ENCODE measurements at regions not wholly inside any gene's neighbourhood (a gene's known extent, or its start where the extent isn't known, plus 50 kb on each side); places are given as distances from the start of the nearest gene placed in this dataset.

DNA sequence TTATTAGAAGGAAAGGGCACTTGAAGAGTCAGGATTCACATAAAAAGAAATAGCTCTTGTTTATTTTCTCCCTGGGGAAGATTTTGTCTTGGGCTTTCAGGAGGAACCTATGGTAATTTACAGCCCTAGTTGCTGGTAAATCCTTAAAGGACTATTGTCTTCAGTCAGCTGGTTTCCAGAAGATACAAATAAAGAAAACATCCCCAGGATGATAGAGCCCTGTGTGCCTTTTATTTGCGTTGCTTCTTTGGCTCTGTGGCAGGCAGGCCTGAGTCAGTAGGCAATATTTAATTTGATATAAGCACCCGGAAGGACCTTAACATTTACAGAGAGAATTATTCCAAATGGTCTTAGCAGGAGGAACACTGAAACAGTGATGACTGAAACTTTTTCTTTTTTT is 131.0 kb upstream of the SLC34A2 start:
- DNase-seq (ENCODE audit: low read depth), result no peak
- TF ChIP-seq, protein P1, sequence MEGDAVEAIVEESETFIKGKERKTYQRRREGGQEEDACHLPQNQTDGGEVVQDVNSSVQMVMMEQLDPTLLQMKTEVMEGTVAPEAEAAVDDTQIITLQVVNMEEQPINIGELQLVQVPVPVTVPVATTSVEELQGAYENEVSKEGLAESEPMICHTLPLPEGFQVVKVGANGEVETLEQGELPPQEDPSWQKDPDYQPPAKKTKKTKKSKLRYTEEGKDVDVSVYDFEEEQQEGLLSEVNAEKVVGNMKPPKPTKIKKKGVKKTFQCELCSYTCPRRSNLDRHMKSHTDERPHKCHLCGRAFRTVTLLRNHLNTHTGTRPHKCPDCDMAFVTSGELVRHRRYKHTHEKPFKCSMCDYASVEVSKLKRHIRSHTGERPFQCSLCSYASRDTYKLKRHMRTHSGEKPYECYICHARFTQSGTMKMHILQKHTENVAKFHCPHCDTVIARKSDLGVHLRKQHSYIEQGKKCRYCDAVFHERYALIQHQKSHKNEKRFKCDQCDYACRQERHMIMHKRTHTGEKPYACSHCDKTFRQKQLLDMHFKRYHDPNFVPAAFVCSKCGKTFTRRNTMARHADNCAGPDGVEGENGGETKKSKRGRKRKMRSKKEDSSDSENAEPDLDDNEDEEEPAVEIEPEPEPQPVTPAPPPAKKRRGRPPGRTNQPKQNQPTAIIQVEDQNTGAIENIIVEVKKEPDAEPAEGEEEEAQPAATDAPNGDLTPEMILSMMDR (conservative IDR thresholded peaks at IDR 0.05; ENCODE audit: control insufficient read depth, insufficient read depth, low read depth, low read length), result no peak
- no peak overlapping the region for H3K4me3 ChIP-seq (ENCODE audit: control insufficient read depth, low read depth, low read length)

- DNase-seq (ENCODE audit: low read depth), result no peak
- no peak overlapping the region for H3K4me3 ChIP-seq (ENCODE audit: control insufficient read depth, low read depth, low read length)
- TF ChIP-seq, protein P1 (conservative IDR thresholded peaks at IDR 0.05; ENCODE audit: control insufficient read depth, insufficient read depth, low read depth, low read length), result no peak
These were observed 129.8 kb upstream of the SLC34A2 start for GRCh38 chr4:25525896-25526295.

- TF ChIP-seq, protein P1 (conservative IDR thresholded peaks at IDR 0.05; ENCODE audit: control insufficient read depth, insufficient read depth, low read depth, low read length), result no peak
- no peak overlapping the region for H3K4me3 ChIP-seq (ENCODE audit: control insufficient read depth, low read depth, low read length)
- peak; percentile 2 for DNase-seq (ENCODE audit: low read depth)
These were observed 128.6 kb upstream of the SLC34A2 start for GRCh38 chr4:25527034-25527433.

- no peak for DNase-seq (ENCODE audit: low read depth)
- TF ChIP-seq, protein P1 (conservative IDR thresholded peaks at IDR 0.05; ENCODE audit: control insufficient read depth, insufficient read depth, low read depth, low read length), result no peak
- H3K4me3 ChIP-seq (ENCODE audit: control insufficient read depth, low read depth, low read length), result no peak overlapping the region
These were observed 127.3 kb upstream of the SLC34A2 start for GRCh38 chr4:25528391-25528790.

DNA sequence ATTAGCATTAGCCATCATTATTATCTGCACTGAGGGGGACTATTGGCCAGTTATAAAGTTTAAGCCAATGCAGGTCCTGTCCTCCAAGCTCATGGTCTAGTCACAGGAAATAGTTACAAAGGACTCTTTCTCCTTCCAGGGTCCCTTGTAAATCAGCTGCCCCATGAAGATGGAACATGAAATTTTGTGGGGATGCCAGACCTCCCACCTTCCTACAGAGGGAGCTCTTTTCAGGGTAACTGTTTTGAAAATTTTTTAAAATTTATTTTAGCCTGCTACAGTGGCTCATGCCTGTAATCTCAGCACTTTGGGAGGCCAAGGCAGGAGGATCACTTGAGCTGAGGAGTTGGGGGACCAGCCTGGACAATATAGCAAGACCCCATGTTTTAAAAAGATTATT is 124.4 kb upstream of the SLC34A2 start:
- no peak overlapping the region for H3K4me3 ChIP-seq (ENCODE audit: control insufficient read depth, low read depth, low read length)
- no peak for DNase-seq (ENCODE audit: low read depth)
- TF ChIP-seq, protein P1 (conservative IDR thresholded peaks at IDR 0.05; ENCODE audit: control insufficient read depth, insufficient read depth, low read depth, low read length), result peak; percentile 44

GRCh38 chr4:25532591-25532990 is 123.1 kb upstream of the SLC34A2 start:
- TF ChIP-seq, protein P1 (conservative IDR thresholded peaks at IDR 0.05; ENCODE audit: control insufficient read depth, insufficient read depth, low read depth, low read length), result no peak
- DNase-seq (ENCODE audit: low read depth), result peak; percentile 8
- H3K4me3 ChIP-seq (ENCODE audit: control insufficient read depth, low read depth, low read length), result no peak overlapping the region

GRCh38 chr4:25533256-25533655 is 122.4 kb upstream of the SLC34A2 start:
- DNase-seq (ENCODE audit: low read depth), result no peak
- no peak overlapping the region for H3K4me3 ChIP-seq (ENCODE audit: control insufficient read depth, low read depth, low read length)
- TF ChIP-seq, protein P1 (conservative IDR thresholded peaks at IDR 0.05; ENCODE audit: control insufficient read depth, insufficient read depth, low read depth, low read length), result no peak
